Adipocyte (in vitro differentiated cells): ENCODE measurements at regions not wholly inside any gene's neighbourhood (a gene's known extent, or its start where the extent isn't known, plus 50 kb on each side); places are given as distances from the start of the nearest gene placed in this dataset.

Experiments used
- DNase-seq: peaks from one replicate; pipeline ENCODE4 v3.0.0-alpha.2; 2015; ENCODE audit warnings: low read depth
- H3K27me3 ChIP-seq: replicated peaks from 2 replicates; pipeline ENCODE4 v1.7.0; 2013; ENCODE audit warnings: mild to moderate bottlenecking, low read length, moderate library complexity; ENCODE audit not compliant: control insufficient read depth, insufficient read depth
- H3K36me3 ChIP-seq: 2 replicates; pipeline ENCODE4 v1.7.0; 2013; ENCODE audit warnings: low read length, mild to moderate bottlenecking, moderate library complexity; ENCODE audit not compliant: control insufficient read depth, insufficient read depth, severe bottlenecking
- H3K4me1 ChIP-seq: 2 replicates; pipeline ENCODE4 v1.7.0; 2013; ENCODE audit warnings: mild to moderate bottlenecking, low read length, moderate library complexity; ENCODE audit not compliant: control insufficient read depth, insufficient read depth
- H3K4me3 ChIP-seq: 2 replicates; pipeline ENCODE4 v1.7.0; 2013; ENCODE audit warnings: mild to moderate bottlenecking, low read length, moderate library complexity
- H3K9ac ChIP-seq: 2 replicates; pipeline ENCODE4 v1.7.0; 2013; ENCODE audit warnings: mild to moderate bottlenecking, low read length, moderate library complexity
- H3K9me3 ChIP-seq: 2 replicates; pipeline ENCODE4 v1.7.0; 2013; ENCODE audit warnings: mild to moderate bottlenecking, low read length, moderate library complexity; ENCODE audit not compliant: control insufficient read depth

GRCh38 chr3:34533451-34533850 lies 735.0 kb downstream of the PDCD6IP start:
- Histone ChIP-seq H3K36me3 (no peaks in the 10 kb centered on the region), H3K9me3 (no peaks in the 10 kb centered on the region), H3K27me3 (no peaks in the 10 kb centered on the region), H3K4me1 (no peaks in the 10 kb centered on the region), H3K4me3 (no peak overlapping the region), H3K9ac (no peak overlapping the region)
- DNase-seq, result no peak

- Histone ChIP-seq H3K4me3 (no peak overlapping the region), H3K36me3 (no peaks in the 10 kb centered on the region), H3K4me1 (no peaks in the 10 kb centered on the region), H3K27me3 (no peaks in the 10 kb centered on the region), H3K9me3 (no peaks in the 10 kb centered on the region), H3K9ac (no peak overlapping the region)
- DNase-seq, result no peak
Measured at GRCh38 chr3:34534013-34534412, 735.6 kb downstream of the PDCD6IP start.

GRCh38 chr3:34544136-34544535 lies 745.7 kb downstream of the PDCD6IP start:
- DNase-seq, result no peak
- Histone ChIP-seq H3K27me3 (no peaks in the 10 kb centered on the region), H3K4me1 (no peaks in the 10 kb centered on the region), H3K36me3 (no peaks in the 10 kb centered on the region), H3K4me3 (no peak overlapping the region), H3K9me3 (no peaks in the 10 kb centered on the region), H3K9ac (no peak overlapping the region)

GRCh38 chr3:34547297-34547920 lies 749.0 kb downstream of the PDCD6IP start:
- no peak for DNase-seq
- H3K27me3 ChIP-seq, result no peaks in the 10 kb centered on the region
- no peak overlapping the region for H3K9ac ChIP-seq
- no peaks in the 10 kb centered on the region for H3K4me1 ChIP-seq
- H3K9me3 ChIP-seq, result no peaks in the 10 kb centered on the region
- no peaks in the 10 kb centered on the region for H3K36me3 ChIP-seq
- no peak overlapping the region for H3K4me3 ChIP-seq

- H3K4me1 ChIP-seq, result no peaks in the 10 kb centered on the region
- DNase-seq, result no peak
- H3K36me3 ChIP-seq, result no peaks in the 10 kb centered on the region
- H3K4me3 ChIP-seq, result no peak overlapping the region
- H3K27me3 ChIP-seq, result no peaks in the 10 kb centered on the region
- no peak overlapping the region for H3K9ac ChIP-seq
- peaks cover 7% of the 10 kb centered on the region for H3K9me3 ChIP-seq
Measured at GRCh38 chr3:34567266-34567665, 768.8 kb downstream of the PDCD6IP start.

- no peak overlapping the region for H3K9ac ChIP-seq
- H3K36me3 ChIP-seq, result no peaks in the 10 kb centered on the region
- DNase-seq, result no peak
- H3K27me3 ChIP-seq, result no peaks in the 10 kb centered on the region
- H3K4me3 ChIP-seq, result no peak overlapping the region
- H3K4me1 ChIP-seq, result no peaks in the 10 kb centered on the region
- peaks cover 7% of the 10 kb centered on the region for H3K9me3 ChIP-seq
Measured at GRCh38 chr3:34568766-34569165, 770.3 kb downstream of the PDCD6IP start.

GRCh38 chr3:34569437-34569836 lies 771.0 kb downstream of the PDCD6IP start:
- Histone ChIP-seq H3K4me3 (no peak overlapping the region), H3K9me3 (peaks cover 7% of the 10 kb centered on the region), H3K9ac (no peak overlapping the region), H3K36me3 (no peaks in the 10 kb centered on the region), H3K27me3 (no peaks in the 10 kb centered on the region), H3K4me1 (no peaks in the 10 kb centered on the region)
- DNase-seq, result no peak

GRCh38 chr3:34570916-34571705 lies 772.7 kb downstream of the PDCD6IP start:
- peak; percentile 50 for DNase-seq
- H3K4me3 ChIP-seq, result no peak overlapping the region
- no peaks in the 10 kb centered on the region for H3K9me3 ChIP-seq
- no peaks in the 10 kb centered on the region for H3K36me3 ChIP-seq
- H3K9ac ChIP-seq, result no peak overlapping the region
- no peaks in the 10 kb centered on the region for H3K4me1 ChIP-seq
- H3K27me3 ChIP-seq, result no peaks in the 10 kb centered on the region

GRCh38 chr3:34571714-34572113 lies 773.3 kb downstream of the PDCD6IP start:
- no peak overlapping the region for H3K4me3 ChIP-seq
- peak; percentile 31 for DNase-seq
- H3K4me1 ChIP-seq, result no peaks in the 10 kb centered on the region

GRCh38 chr3:34575776-34576175 lies 777.3 kb downstream of the PDCD6IP start:
- DNase-seq, result no peak
- H3K9me3 ChIP-seq, result no peaks in the 10 kb centered on the region
- no peak overlapping the region for H3K9ac ChIP-seq
- no peaks in the 10 kb centered on the region for H3K36me3 ChIP-seq
- no peaks in the 10 kb centered on the region for H3K27me3 ChIP-seq
- no peak overlapping the region for H3K4me3 ChIP-seq
- H3K4me1 ChIP-seq, result no peaks in the 10 kb centered on the region

More at GRCh38 chr3:34571714-34572113, 773.3 kb downstream of the PDCD6IP start:
- no peaks in the 10 kb centered on the region for H3K27me3 ChIP-seq
- no peaks in the 10 kb centered on the region for H3K36me3 ChIP-seq
- H3K9ac ChIP-seq, result no peak overlapping the region
- no peaks in the 10 kb centered on the region for H3K9me3 ChIP-seq

GRCh38 chr3:34582055-34582454 lies 783.6 kb downstream of the PDCD6IP start:
- DNase-seq, result no peak
- H3K9me3 ChIP-seq, result peaks cover 6% of the 10 kb centered on the region
- H3K27me3 ChIP-seq, result no peaks in the 10 kb centered on the region
- no peak overlapping the region for H3K9ac ChIP-seq
- no peak overlapping the region for H3K4me3 ChIP-seq
- H3K4me1 ChIP-seq, result no peaks in the 10 kb centered on the region
- no peaks in the 10 kb centered on the region for H3K36me3 ChIP-seq
